Astrocyte (in vitro differentiated cells and primary cell): ENCODE measurements at regions not wholly inside any gene's neighbourhood (a gene's known extent, or its start where the extent isn't known, plus 50 kb on each side); places are given as distances from the start of the nearest gene placed in this dataset.

Experiments
- DNase-seq: peaks from one replicate; pipeline ENCODE4 v3.0.0-alpha.2; 2010; ENCODE audit warnings: low read depth
- FAIRE-seq: peaks from 2 replicates; lab custom pipeline; 2011; peaks lifted over from hg19 to GRCh38; lab: Jason Lieb, UNC
- H2AFZ ChIP-seq: 2 replicates; pipeline ENCODE4 v1.6.0; 2012; ENCODE audit warnings: low read depth, low read length, inconsistent platforms
- H3K27ac ChIP-seq: 2 replicates; pipeline ENCODE4 v1.5.1; 2011; ENCODE audit warnings: low read depth, low read length, inconsistent platforms
- H3K27me3 ChIP-seq: 2 replicates; pipeline ENCODE4 v1.6.0; 2011; ENCODE audit warnings: low read length, inconsistent platforms; ENCODE audit not compliant: insufficient read depth
- H3K36me3 ChIP-seq: 2 replicates; pipeline ENCODE4 v1.5.1; 2011; ENCODE audit warnings: low read length, inconsistent platforms; ENCODE audit not compliant: insufficient read depth
- H3K4me1 ChIP-seq: 2 replicates; pipeline ENCODE4 v1.5.1; 2011; ENCODE audit warnings: low read length, inconsistent platforms; ENCODE audit not compliant: insufficient read depth
- H3K4me2 ChIP-seq: 2 replicates; pipeline ENCODE4 v1.6.0; 2012; ENCODE audit warnings: low read length, inconsistent platforms
- H3K4me3 ChIP-seq: 2 replicates; pipeline ENCODE4 v1.5.1; 2011; ENCODE audit warnings: low read depth, mild to moderate bottlenecking, low read length, inconsistent platforms; ENCODE audit not compliant: insufficient read depth
- H3K79me2 ChIP-seq: 2 replicates; pipeline ENCODE4 v1.6.0; 2012; ENCODE audit warnings: mild to moderate bottlenecking, low read length, inconsistent platforms; ENCODE audit not compliant: insufficient read depth
- H3K9ac ChIP-seq: 2 replicates; pipeline ENCODE4 v1.6.0; 2012; ENCODE audit warnings: mild to moderate bottlenecking, low read length, inconsistent platforms
- H3K9me3 ChIP-seq: 2 replicates; pipeline ENCODE4 v1.5.1; 2012; ENCODE audit warnings: low read depth, mild to moderate bottlenecking, low read length, inconsistent platforms; ENCODE audit not compliant: insufficient read depth
- H4K20me1 ChIP-seq: 2 replicates; pipeline ENCODE4 v1.6.0; 2012; ENCODE audit warnings: low read length, inconsistent platforms; ENCODE audit not compliant: insufficient read depth
- H3K27ac Mint-ChIP-seq: one replicate; pipeline ENCODE4 v1.8.0; 2021; ENCODE audit warnings: mild to moderate bottlenecking, mixed read lengths; ENCODE audit not compliant: unreplicated experiment
- H3K27me3 Mint-ChIP-seq: one replicate; pipeline ENCODE4 v1.8.0; 2021; ENCODE audit warnings: low read depth, mixed read lengths; ENCODE audit not compliant: unreplicated experiment
- H3K36me3 Mint-ChIP-seq: one replicate; pipeline ENCODE4 v1.8.0; 2021; ENCODE audit warnings: low read depth, mixed read lengths; ENCODE audit not compliant: unreplicated experiment
- H3K4me1 Mint-ChIP-seq: one replicate; pipeline ENCODE4 v1.8.0; 2021; ENCODE audit warnings: low read depth, mixed read lengths; ENCODE audit not compliant: unreplicated experiment
- H3K4me3 Mint-ChIP-seq: one replicate; pipeline ENCODE4 v1.8.0; 2021; ENCODE audit warnings: mild to moderate bottlenecking, moderate library complexity, mixed read lengths; ENCODE audit not compliant: unreplicated experiment
- H3K9me3 Mint-ChIP-seq: one replicate; pipeline ENCODE4 v1.8.0; 2021; ENCODE audit warnings: mild to moderate bottlenecking, mixed read lengths; ENCODE audit not compliant: unreplicated experiment
- CTCF ChIP-seq: IDR thresholded peaks from 2 replicates; pipeline ENCODE4 v1.5.1; 2011; ENCODE audit warnings: low read depth, mild to moderate bottlenecking, inconsistent platforms, low read length, moderate library complexity; ENCODE audit not compliant: insufficient read depth
- EZH2 ChIP-seq: IDR thresholded peaks from 2 replicates; pipeline ENCODE4 v1.6.1; 2012; ENCODE audit warnings: mild to moderate bottlenecking, low read length, inconsistent platforms; ENCODE audit not compliant: insufficient read depth

DNA sequence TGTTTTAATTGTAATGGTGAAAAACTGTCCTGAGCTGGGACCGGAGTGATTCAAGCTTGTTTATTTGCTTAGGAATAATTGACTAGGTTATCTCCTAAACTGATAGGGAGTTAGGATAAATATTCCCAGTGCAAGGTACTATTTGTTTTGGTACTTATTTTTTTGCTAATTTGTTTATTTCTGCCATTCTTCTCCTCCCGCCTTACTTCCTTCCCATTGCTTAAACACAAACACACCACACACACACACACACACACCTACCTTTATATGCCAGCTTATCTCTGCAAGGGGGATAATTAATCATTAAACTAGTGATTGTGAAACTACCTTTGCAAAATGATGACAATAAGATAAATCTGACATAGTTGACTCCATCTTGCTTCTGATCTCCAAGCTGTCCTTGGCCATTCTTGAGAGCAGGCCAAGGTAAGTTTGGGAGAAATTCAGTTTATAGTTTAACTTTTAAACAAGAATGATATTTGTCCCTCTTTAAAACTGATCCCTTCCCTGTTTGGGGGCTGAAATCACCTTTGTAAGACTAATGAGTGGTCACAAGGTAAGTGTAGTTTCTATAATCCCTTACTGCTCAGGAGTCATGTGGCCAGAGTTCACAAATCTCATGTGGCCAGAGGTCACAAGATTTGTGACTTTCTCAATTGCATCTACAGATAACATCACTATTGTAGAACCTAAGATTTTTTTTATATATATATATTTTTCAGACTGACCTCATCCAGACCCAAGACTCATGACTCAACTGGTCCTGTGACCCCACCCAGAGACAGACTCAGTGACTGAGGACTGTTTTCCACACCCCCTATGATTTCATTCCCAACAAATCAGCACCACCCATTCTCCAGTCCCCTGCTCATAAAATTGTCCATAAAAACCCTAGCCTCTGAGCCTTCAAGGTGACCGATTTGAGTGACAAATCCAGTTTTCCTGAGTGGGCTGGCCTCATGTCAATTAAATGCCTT lies 83.1 kb upstream of the LRRTM4 start:
- H3K27me3 ChIP-seq, result no peaks in the 10 kb centered on the region
- TF ChIP-seq EZH2 (no peak), CTCF (no peak)
- H3K4me1 Mint-ChIP-seq, result no peaks in the 10 kb centered on the region
- DNase-seq (no peak), FAIRE-seq (no peak)
- H3K27ac Mint-ChIP-seq, result no peak overlapping the region
- H3K36me3 Mint-ChIP-seq, result no peaks in the 10 kb centered on the region
- H3K9me3 ChIP-seq, result peaks cover 2% of the 10 kb centered on the region
- H3K9me3 Mint-ChIP-seq, result no peaks in the 10 kb centered on the region
- no peaks in the 10 kb centered on the region for H3K27me3 Mint-ChIP-seq
- no peak overlapping the region for H3K4me3 ChIP-seq
- no peak overlapping the region for H3K4me2 ChIP-seq
- H3K9ac ChIP-seq, result no peak overlapping the region
- no peak overlapping the region for H2AFZ ChIP-seq
- no peaks in the 10 kb centered on the region for H3K36me3 ChIP-seq
- H3K4me3 Mint-ChIP-seq, result no peak overlapping the region
- H4K20me1 ChIP-seq, result no peaks in the 10 kb centered on the region
- H3K27ac ChIP-seq, result no peak overlapping the region
- H3K4me1 ChIP-seq, result no peaks in the 10 kb centered on the region
- H3K79me2 ChIP-seq, result no peaks in the 10 kb centered on the region

DNA sequence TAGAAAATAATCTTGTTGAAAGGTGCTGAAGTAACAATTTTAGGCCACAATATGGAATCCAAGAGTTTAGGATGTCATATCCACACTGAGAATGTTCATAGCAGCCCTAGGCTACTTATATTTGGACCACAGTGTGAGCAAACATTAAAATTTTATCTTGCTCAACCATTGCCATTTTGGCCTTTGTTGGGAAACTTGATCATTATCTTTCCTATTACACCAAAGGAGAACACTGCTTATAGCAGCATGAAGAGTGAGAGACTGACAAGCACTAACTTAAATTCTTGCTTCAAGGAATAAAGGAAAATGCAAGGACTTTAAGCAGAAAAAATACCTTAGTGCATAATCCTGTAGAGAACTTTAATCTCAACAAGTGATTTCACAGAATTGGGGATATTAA lies 86.3 kb upstream of the LRRTM4 start:
- Histone ChIP-seq H3K4me2 (no peak overlapping the region), H2AFZ (no peak overlapping the region), H3K9ac (no peak overlapping the region), H3K27ac (no peak overlapping the region), H3K4me3 (no peak overlapping the region), H3K36me3 (no peaks in the 10 kb centered on the region), H3K79me2 (no peaks in the 10 kb centered on the region), H3K4me1 (no peaks in the 10 kb centered on the region), H4K20me1 (no peaks in the 10 kb centered on the region), H3K27me3 (no peaks in the 10 kb centered on the region), H3K9me3 (peaks cover 2% of the 10 kb centered on the region)
- no peaks in the 10 kb centered on the region for H3K27me3 Mint-ChIP-seq
- no peaks in the 10 kb centered on the region for H3K36me3 Mint-ChIP-seq
- no peak overlapping the region for H3K27ac Mint-ChIP-seq
- FAIRE-seq (no peak), DNase-seq (no peak)
- no peaks in the 10 kb centered on the region for H3K4me1 Mint-ChIP-seq
- H3K4me3 Mint-ChIP-seq, result no peak overlapping the region
- peaks cover 3% of the 10 kb centered on the region for H3K9me3 Mint-ChIP-seq
- TF ChIP-seq EZH2 (no peak), CTCF (no peak)

- no peak overlapping the region for H3K27ac ChIP-seq
- FAIRE-seq (no peak), DNase-seq (no peak)
- no peaks in the 10 kb centered on the region for H3K79me2 ChIP-seq
- TF ChIP-seq CTCF (no peak), EZH2 (no peak)
- H4K20me1 ChIP-seq, result no peaks in the 10 kb centered on the region
- Mint-ChIP-seq H3K27ac (no peak overlapping the region), H3K36me3 (no peaks in the 10 kb centered on the region), H3K4me3 (no peak overlapping the region), H3K27me3 (no peaks in the 10 kb centered on the region), H3K9me3 (no peaks in the 10 kb centered on the region), H3K4me1 (no peaks in the 10 kb centered on the region)
- H3K9ac ChIP-seq, result no peak overlapping the region
- H3K4me1 ChIP-seq, result no peaks in the 10 kb centered on the region
- no peak overlapping the region for H3K4me3 ChIP-seq
- H3K36me3 ChIP-seq, result no peaks in the 10 kb centered on the region
- H3K27me3 ChIP-seq, result no peaks in the 10 kb centered on the region
- H3K9me3 ChIP-seq, result peaks cover 3% of the 10 kb centered on the region
- no peak overlapping the region for H2AFZ ChIP-seq
- H3K4me2 ChIP-seq, result no peak overlapping the region
Observed at GRCh38 chr2:77629539-77629938, 107.4 kb upstream of the LRRTM4 start.
